ENCODE measurements at regions not wholly inside any gene's neighbourhood (a gene's known extent, or its start where the extent isn't known, plus 50 kb on each side); places are given as distances from the start of the nearest gene placed in this dataset.

DNA sequence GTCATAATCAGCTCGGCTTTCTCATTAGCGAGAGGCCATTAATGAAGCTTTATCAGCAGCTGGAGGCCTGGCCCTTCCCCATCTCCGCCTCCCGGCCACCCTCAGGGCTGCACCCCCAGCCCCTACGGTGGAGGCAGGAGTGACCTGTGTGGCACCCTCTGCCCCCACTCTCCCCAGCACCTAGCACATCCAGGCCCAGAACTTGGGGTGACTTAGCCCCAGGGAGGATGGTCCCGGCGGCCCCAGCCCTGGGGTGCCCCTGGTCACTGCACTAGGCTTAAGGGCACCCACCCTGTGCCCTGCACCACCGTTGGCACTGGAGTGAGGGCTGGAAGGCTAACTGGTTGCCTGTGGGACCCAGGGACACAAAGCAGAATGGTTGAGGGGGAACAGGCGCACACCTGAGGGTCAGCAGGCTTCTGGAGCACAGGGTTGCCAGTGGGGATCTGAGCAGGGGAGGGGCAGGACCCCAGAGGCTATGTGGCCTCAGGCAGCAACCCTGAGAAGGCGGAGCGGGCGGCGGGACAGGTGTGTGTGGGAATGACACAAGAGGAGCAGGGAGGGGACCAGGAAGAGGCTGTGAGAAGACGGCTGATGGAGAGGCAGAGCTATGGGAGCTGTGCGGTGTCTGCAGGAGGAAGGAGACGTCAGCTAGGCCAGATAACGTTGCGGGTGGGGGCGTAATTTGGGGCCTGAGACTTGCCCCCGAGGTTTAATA is 120.2 kb downstream of the FAM53A start:
- no peak overlapping the region for H3K4me3 ChIP-seq (replicated peaks in 1 of 2; ENCODE audit: low read depth in 2 of 2, low read length in 2 of 2)
- TF ChIP-seq, protein P1, sequence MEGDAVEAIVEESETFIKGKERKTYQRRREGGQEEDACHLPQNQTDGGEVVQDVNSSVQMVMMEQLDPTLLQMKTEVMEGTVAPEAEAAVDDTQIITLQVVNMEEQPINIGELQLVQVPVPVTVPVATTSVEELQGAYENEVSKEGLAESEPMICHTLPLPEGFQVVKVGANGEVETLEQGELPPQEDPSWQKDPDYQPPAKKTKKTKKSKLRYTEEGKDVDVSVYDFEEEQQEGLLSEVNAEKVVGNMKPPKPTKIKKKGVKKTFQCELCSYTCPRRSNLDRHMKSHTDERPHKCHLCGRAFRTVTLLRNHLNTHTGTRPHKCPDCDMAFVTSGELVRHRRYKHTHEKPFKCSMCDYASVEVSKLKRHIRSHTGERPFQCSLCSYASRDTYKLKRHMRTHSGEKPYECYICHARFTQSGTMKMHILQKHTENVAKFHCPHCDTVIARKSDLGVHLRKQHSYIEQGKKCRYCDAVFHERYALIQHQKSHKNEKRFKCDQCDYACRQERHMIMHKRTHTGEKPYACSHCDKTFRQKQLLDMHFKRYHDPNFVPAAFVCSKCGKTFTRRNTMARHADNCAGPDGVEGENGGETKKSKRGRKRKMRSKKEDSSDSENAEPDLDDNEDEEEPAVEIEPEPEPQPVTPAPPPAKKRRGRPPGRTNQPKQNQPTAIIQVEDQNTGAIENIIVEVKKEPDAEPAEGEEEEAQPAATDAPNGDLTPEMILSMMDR (IDR thresholded peaks at IDR 0.05; ENCODE audit: low read depth, low read length): no peak
- no peak for DNase-seq (ENCODE audit: low read depth in 2 of 2)

DNA sequence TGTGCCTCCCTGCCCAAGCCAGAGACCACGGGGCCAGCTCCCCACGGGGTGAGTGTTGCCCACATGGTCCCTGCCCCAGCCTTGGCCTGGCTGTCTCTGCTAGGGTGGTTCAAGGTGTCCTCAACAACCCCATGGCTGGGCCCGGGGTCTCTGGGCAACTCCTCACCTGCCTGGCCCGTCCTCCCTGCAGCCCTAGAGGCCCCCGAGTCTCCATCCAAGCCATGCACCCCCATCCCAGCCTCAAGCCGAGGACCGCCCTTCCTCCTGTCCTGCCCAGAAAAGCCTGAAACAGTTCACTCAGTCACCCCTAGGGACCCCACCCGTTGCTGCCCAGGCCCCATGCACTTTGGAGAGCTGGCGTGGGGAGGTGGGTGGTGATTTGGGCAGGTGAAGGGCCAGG is 120.9 kb downstream of the FAM53A start:
- DNase-seq (ENCODE audit: low read depth in 2 of 2): no peak
- TF ChIP-seq, protein P1 (IDR thresholded peaks at IDR 0.05; ENCODE audit: low read depth, low read length): no peak
- H3K4me3 ChIP-seq (replicated peaks in 1 of 2; ENCODE audit: low read depth in 2 of 2, low read length in 2 of 2): no peak overlapping the region

DNA sequence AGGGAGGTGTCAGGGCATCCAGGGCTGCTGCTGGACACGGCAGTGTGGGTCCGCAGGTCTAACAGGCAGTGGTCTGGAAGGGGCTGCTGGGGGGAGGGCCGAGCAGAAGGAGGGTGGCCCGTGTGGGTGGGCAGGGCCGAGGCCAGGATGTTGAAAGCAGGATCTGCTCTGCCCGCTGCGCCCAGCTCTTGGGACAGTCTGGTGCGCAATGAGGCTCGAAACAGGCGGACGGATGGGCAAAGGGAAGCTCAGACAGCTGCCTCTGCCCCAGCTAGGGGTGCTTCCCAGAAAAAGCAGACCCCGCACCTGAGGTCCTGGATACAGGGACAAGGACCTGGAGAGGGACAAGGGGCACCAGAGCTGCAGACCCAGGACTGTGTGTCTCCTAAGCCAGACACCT is 121.3 kb downstream of the FAM53A start:
- TF ChIP-seq, protein P1 (IDR thresholded peaks at IDR 0.05; ENCODE audit: low read depth, low read length): no peak
- H3K4me3 ChIP-seq (replicated peaks in 1 of 2; ENCODE audit: low read depth in 2 of 2, low read length in 2 of 2): no peak overlapping the region
- DNase-seq (ENCODE audit: low read depth in 2 of 2): no peak

DNA sequence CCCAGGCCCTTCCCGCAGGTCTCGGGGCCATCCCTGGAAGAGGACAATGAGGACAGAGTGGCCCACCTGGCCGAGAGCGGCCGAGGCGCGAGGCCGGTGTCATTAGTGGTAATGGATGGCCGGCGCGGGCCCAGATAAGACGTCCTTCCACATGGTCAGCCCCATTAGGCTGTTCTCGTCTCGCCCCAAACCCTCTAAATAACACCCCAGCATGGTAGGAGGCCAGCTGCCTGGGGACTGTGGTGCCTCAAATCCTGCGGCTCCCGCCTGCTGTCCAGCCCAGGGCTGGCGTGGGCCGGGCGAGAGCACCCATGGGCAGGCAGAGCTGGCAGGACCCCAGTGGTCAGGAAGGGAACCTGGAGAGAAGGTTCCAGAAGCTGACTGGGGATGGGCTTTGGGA is 121.7 kb downstream of the FAM53A start:
- H3K4me3 ChIP-seq (replicated peaks in 1 of 2; ENCODE audit: low read depth in 2 of 2, low read length in 2 of 2): no peak overlapping the region
- DNase-seq (ENCODE audit: low read depth in 2 of 2): no peak
- TF ChIP-seq, protein P1 (IDR thresholded peaks at IDR 0.05; ENCODE audit: low read depth, low read length): no peak

DNA sequence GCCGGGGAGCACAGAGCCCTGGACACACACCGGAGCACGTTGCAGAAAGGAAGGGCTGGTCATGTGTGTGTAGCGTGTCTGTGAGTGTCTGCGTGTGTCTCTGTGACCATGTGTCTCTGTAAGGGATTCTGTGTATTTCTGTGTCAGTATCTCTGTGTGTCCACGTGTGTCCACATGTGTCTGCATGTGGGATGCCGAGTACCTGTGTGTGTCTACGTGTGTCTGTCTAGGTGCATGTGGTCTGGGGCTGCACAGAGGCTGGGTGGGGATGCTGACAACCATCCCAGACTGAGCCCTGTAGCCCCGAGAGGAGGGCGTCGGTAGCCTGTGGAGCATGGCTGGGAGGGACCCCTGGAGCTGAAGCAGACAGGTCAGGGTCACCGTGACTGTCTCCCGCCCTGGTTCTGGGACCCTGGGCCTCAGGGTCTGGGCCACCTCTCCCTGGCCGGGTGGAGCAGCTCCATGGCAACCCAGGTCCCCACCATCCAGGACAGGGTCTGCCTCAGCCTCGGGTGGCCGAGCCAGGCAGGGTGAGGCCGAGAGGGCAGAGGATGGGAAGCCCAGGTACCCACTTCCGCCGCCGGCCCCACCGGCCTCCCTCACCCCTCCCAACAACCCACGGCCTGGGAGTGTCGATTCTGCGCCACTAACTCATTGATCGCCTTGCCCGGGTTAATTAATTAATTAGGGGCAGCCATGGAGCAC is 122.7 kb downstream of the FAM53A start:
- no peak overlapping the region for H3K4me3 ChIP-seq (replicated peaks in 1 of 2; ENCODE audit: low read depth in 2 of 2, low read length in 2 of 2)
- DNase-seq (ENCODE audit: low read depth in 2 of 2): no peak
- TF ChIP-seq, protein P1 (IDR thresholded peaks at IDR 0.05; ENCODE audit: low read depth, low read length): no peak

DNA sequence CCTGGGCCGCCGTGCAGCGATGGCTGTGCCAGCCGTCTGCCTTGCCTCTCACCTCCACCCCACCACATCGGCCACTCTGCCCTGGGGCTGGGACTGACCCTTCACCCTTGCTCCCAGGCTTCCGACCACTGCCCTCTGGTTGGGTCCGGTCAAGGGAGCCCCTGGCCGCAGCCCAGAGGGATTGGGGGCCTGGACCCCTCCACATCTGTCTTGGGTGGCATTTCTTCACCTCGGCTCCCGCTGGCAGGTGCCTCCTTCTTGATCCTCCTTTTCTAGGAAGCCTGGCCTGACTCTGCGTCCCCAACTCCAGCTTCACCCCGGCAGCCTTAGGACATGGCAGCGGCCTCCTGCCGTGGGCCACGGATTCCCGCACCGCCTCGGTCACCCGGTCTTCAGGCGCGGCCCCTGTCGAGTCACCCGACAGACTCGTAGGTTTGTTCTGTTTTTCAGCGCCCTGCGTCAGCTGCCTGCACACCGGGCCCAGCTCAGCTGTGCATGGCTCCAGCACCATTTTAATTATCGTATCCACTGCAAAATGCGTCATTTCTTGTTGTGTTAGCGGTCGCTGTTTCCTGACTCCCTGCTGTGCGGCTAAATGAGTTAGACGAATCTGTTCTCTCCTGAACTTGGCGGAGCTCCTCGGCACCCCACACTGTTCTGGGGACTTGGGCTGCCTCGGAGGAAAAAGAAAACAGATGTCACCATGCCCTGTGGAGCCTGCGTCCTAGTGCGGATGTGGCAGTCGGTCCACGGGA is 124.0 kb downstream of the FAM53A start:
- H3K4me3 ChIP-seq (replicated peaks in 1 of 2; ENCODE audit: low read depth in 2 of 2, low read length in 2 of 2): no peak overlapping the region
- no peak for DNase-seq (ENCODE audit: low read depth in 2 of 2)

More for the DNA sequence above, 124.0 kb downstream of the FAM53A start:
- TF ChIP-seq, protein P1 (IDR thresholded peaks at IDR 0.05; ENCODE audit: low read depth, low read length): no peak
